NCI-H187 (cell line): ENCODE measurements at regions not wholly inside any gene's neighbourhood (a gene's known extent, or its start where the extent isn't known, plus 50 kb on each side); places are given as distances from the start of the nearest gene placed in this dataset.

Experiments
- DNase-seq, 2 experiments: peaks; one replicate each; lab custom pipeline; 2025; lab: John Stamatoyannopoulos, UW

GRCh38 chrX:45771560-45772340, 571.1 kb upstream of the DIPK2B start:
- no peak for DNase-seq

- DNase-seq: no peak
These were observed 570.4 kb upstream of the DIPK2B start for GRCh38 chrX:45771114-45771513.

GRCh38 chrX:45769761-45770582, 569.3 kb upstream of the DIPK2B start:
- DNase-seq: no peak

GRCh38 chrX:45768666-45769236, 568.1 kb upstream of the DIPK2B start:
- no peak for DNase-seq

- DNase-seq: no peak
These were observed 566.4 kb upstream of the DIPK2B start for GRCh38 chrX:45766981-45767501.

GRCh38 chrX:45765767-45766166, 565.1 kb upstream of the DIPK2B start:
- no peak for DNase-seq

- DNase-seq: no peak
These were observed 564.6 kb upstream of the DIPK2B start for GRCh38 chrX:45765281-45765680.

GRCh38 chrX:45762699-45763647, 562.3 kb upstream of the DIPK2B start:
- DNase-seq: no peak

GRCh38 chrX:45761920-45762319, 561.2 kb upstream of the DIPK2B start:
- no peak for DNase-seq

GRCh38 chrX:45760187-45760742, 559.6 kb upstream of the DIPK2B start:
- DNase-seq: no peak

- no peak for DNase-seq
These were observed 558.2 kb upstream of the DIPK2B start for GRCh38 chrX:45758738-45759397.

GRCh38 chrX:45758319-45758718, 557.6 kb upstream of the DIPK2B start:
- no peak for DNase-seq

- no peak for DNase-seq
These were observed 556.6 kb upstream of the DIPK2B start for GRCh38 chrX:45757272-45757671.

GRCh38 chrX:45756557-45756956, 555.9 kb upstream of the DIPK2B start:
- DNase-seq: no peak

GRCh38 chrX:45755703-45756102, 555.0 kb upstream of the DIPK2B start:
- no peak for DNase-seq

- DNase-seq: no peak
These were observed 550.5 kb upstream of the DIPK2B start for GRCh38 chrX:45751156-45751555.

- no peak for DNase-seq
These were observed 550.0 kb upstream of the DIPK2B start for GRCh38 chrX:45750639-45751038.

- no peak for DNase-seq
These were observed 548.7 kb upstream of the DIPK2B start for GRCh38 chrX:45749375-45749774.

- DNase-seq: no peak
These were observed 547.7 kb upstream of the DIPK2B start for GRCh38 chrX:45748369-45748774.

GRCh38 chrX:45747905-45748304, 547.2 kb upstream of the DIPK2B start:
- DNase-seq: no peak

GRCh38 chrX:45745479-45745878, 544.8 kb upstream of the DIPK2B start:
- DNase-seq: no peak
